Panc1 (cell line): ENCODE measurements at regions not wholly inside any gene's neighbourhood (a gene's known extent, or its start where the extent isn't known, plus 50 kb on each side); places are given as distances from the start of the nearest gene placed in this dataset.

ENCODE experiments used
- ATAC-seq: fragments of 200-7000 bp; cut with Tn5 transposase; 2 replicates; pipeline ENCODE4 v1.9.1; 2020; ENCODE audit warnings: mild to moderate bottlenecking, moderate library complexity
- BruUV-seq: library from RNA; stranded (reverse); fragments of 400-500 nt; replicated peaks from 2 replicates; lab custom pipeline; 2021; lab: Mats Ljungman, UMichigan
- CTCF ChIA-PET: fragments of 300-600 bp; sonication (Branson Sonifier 250); formaldehyde crosslinking; loops from one replicate; lab custom pipeline; 2022; ENCODE audit warnings: antibody characterized with exemption; lab: Charles Lee
- POLR2A ChIA-PET: fragments of 300-600 bp; sonication (Branson Sonifier 250); formaldehyde crosslinking; loops from one replicate; lab custom pipeline; 2022; ENCODE audit warnings: antibody characterized with exemption; lab: Charles Lee
- DNase-seq: peaks from one replicate; pipeline ENCODE4 v3.0.0-alpha.2; 2010; ENCODE audit warnings: low read depth, low spot score
- H3K27ac ChIP-seq: 2 replicates; pipeline ENCODE4 v1.5.1; 2011; ENCODE audit warnings: mild to moderate bottlenecking, low read length, inconsistent platforms
- H3K27me3 ChIP-seq: fragments of 200-500 bp; sonication (Bioruptor generic); 2 replicates; pipeline ENCODE4 v1.6.0; 2014; ENCODE audit warnings: low read length, inconsistent platforms; ENCODE audit not compliant: control insufficient read depth, insufficient read depth
- H3K36me3 ChIP-seq: fragments of 200-500 bp; sonication (Bioruptor generic); 2 replicates; pipeline ENCODE4 v1.5.1; 2014; ENCODE audit warnings: inconsistent platforms, mild to moderate bottlenecking, low read length, moderate library complexity; ENCODE audit not compliant: control insufficient read depth, insufficient read depth
- H3K4me1 ChIP-seq: 2 replicates; pipeline ENCODE4 v1.5.1; 2011; ENCODE audit warnings: inconsistent platforms, mild to moderate bottlenecking, low read length, moderate library complexity; ENCODE audit not compliant: control insufficient read depth, insufficient read depth
- H3K4me3 ChIP-seq, 2 experiments: 2 replicates each; pipeline ENCODE4 v1.5.1; 2011 to 2012; ENCODE audit warnings: low read depth in 2 of 2, low read length in 2 of 2, mild to moderate bottlenecking in 2 of 2, inconsistent platforms in 1 of 2, moderate library complexity in 1 of 2
- H3K9me3 ChIP-seq: fragments of 200-500 bp; sonication (Bioruptor generic); 2 replicates; pipeline ENCODE4 v1.5.1; 2014; ENCODE audit warnings: low read depth, mild to moderate bottlenecking, inconsistent platforms, low read length, moderate library complexity; ENCODE audit not compliant: control insufficient read depth, insufficient read depth
- CTCF ChIP-seq: fragments of 450-650 bp; IDR thresholded peaks from 2 replicates; pipeline ENCODE4 v1.5.1; 2017; ENCODE audit warnings: mild to moderate bottlenecking
- POLR2AphosphoS5 ChIP-seq: IDR thresholded peaks from 2 replicates; pipeline ENCODE4 v1.6.1; 2012; ENCODE audit warnings: mild to moderate bottlenecking, low read depth, low read length, moderate library complexity
- REST ChIP-seq, 2 experiments: IDR thresholded peaks; 2 replicates each; pipeline ENCODE4 v1.6.1; 2011 to 2012; ENCODE audit warnings: low read depth in 2 of 2, control low read depth in 1 of 2, low read length in 1 of 2, mild to moderate bottlenecking in 1 of 2, moderate library complexity in 1 of 2; ENCODE audit not compliant: insufficient read depth in 1 of 2
- SIN3A ChIP-seq: IDR thresholded peaks from 2 replicates; pipeline ENCODE4 v1.6.1; 2012; ENCODE audit warnings: low read depth, mild to moderate bottlenecking, low read length, moderate library complexity, borderline replicate concordance; ENCODE audit not compliant: insufficient read depth
- TCF7L2 ChIP-seq: IDR thresholded peaks from 2 replicates; pipeline ENCODE4 v1.6.1; 2011; ENCODE audit warnings: mild to moderate bottlenecking, low read depth, low read length, inconsistent platforms
- in situ Hi-C: cut with HindIII; loops from 2 replicates; pipeline ENCODE4 v1.10.0; 2016; ENCODE audit warnings: low sequenced_read_pairs, low pct_unique_long_range_greater_than_20kb
- intact Hi-C: fragments of 100-400 bp; cut with micrococcal nuclease; formaldehyde crosslinking; loops from one replicate; pipeline ENCODE4 v1.10.0; 2022; ENCODE audit not compliant: unreplicated experiment

GRCh38 chr3:159174715-159175692 lies 373.1 kb downstream of the MFSD1 start:
- DNase-seq: no peak
- Histone ChIP-seq H3K4me3 (no peak overlapping the region), H3K4me1 (no peaks in the 10 kb centered on the region), H3K27me3 (no peaks in the 10 kb centered on the region), H3K27ac (no peak overlapping the region), H3K36me3 (no peaks in the 10 kb centered on the region), H3K9me3 (no peaks in the 10 kb centered on the region; the same call in 1 of the 2 replicates)
- intact Hi-C loops: no loop called here
- in situ Hi-C loops: no loop called here
- no TSS peak for BruUV-seq
- ChIA-PET CTCF (no interaction called here), POLR2A (no interaction called here)
- no peak for ATAC-seq
- no peak for TF ChIP-seq TCF7L2
- no peak for TF ChIP-seq SIN3A
- TF ChIP-seq POLR2AphosphoS5: no peak
- TF ChIP-seq CTCF: no peak
- no peak for TF ChIP-seq REST (IDR thresholded peaks at IDR 0.05; ENCODE audit: insufficient read depth in 1 of 2, low read depth in 2 of 2, low read length in 1 of 2)

- intact Hi-C loops: no loop called here
Observed at GRCh38 chr3:159178209-159178897, 376.5 kb downstream of the MFSD1 start.

More at GRCh38 chr3:159178209-159178897, 376.5 kb downstream of the MFSD1 start:
- ATAC-seq (no peak), DNase-seq (no peak)
- no peak overlapping the region for H3K4me3 ChIP-seq
- TF ChIP-seq CTCF (no peak), SIN3A (no peak), REST (IDR thresholded peaks at IDR 0.05; ENCODE audit: insufficient read depth in 1 of 2, low read depth in 2 of 2, low read length in 1 of 2) (no peak), TCF7L2 (no peak), POLR2AphosphoS5 (no peak)
- H3K27me3 ChIP-seq: no peaks in the 10 kb centered on the region
- no peaks in the 10 kb centered on the region for H3K36me3 ChIP-seq
- POLR2A ChIA-PET: no interaction called here
- CTCF ChIA-PET: no interaction called here
- in situ Hi-C loops: no loop called here
- H3K9me3 ChIP-seq: no peaks in the 10 kb centered on the region; the same call in 1 of the 2 replicates
- no TSS peak for BruUV-seq
- H3K27ac ChIP-seq: no peak overlapping the region
- H3K4me1 ChIP-seq: no peaks in the 10 kb centered on the region
